ENCODE measurements at regions not wholly inside any gene's neighbourhood (a gene's known extent, or its start where the extent isn't known, plus 50 kb on each side); places are given as distances from the start of the nearest gene placed in this dataset.
"Not testable (repeated sequence)": the region's sequence is repeated elsewhere in the genome, so short reads cannot be mapped to it uniquely, and the experiment has no call there.

- not testable (repeated sequence) for DNase-seq (ENCODE audit: low spot score); ATAC-seq
Observed at GRCh38 chr2:132317026-132317680, 99.5 kb upstream of the GPR39 start.

DNA sequence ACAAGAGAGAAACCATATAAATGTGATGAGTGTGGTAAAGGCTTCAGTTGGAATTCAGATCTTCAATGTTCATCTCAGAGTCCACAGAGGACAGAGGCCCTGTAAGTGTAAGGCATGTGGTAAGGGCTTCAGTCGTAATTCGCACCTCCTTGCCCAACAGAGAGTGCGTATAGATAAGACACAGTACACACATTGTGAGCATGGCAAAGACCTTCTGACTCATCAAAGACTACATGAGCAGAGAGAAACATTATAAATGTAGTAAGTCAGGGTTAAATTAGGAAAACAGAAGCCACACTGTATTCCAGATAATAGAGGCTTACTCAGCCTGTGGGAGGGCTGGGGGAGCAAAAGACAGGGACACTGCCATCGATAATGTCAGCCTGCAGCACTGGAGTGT, 98.1 kb upstream of the GPR39 start:
- DNase-seq (ENCODE audit: low spot score); ATAC-seq: not testable (repeated sequence)

- not testable (repeated sequence) for DNase-seq (ENCODE audit: low spot score); ATAC-seq
Observed at GRCh38 chr2:132324005-132324404, 92.6 kb upstream of the GPR39 start.

DNA sequence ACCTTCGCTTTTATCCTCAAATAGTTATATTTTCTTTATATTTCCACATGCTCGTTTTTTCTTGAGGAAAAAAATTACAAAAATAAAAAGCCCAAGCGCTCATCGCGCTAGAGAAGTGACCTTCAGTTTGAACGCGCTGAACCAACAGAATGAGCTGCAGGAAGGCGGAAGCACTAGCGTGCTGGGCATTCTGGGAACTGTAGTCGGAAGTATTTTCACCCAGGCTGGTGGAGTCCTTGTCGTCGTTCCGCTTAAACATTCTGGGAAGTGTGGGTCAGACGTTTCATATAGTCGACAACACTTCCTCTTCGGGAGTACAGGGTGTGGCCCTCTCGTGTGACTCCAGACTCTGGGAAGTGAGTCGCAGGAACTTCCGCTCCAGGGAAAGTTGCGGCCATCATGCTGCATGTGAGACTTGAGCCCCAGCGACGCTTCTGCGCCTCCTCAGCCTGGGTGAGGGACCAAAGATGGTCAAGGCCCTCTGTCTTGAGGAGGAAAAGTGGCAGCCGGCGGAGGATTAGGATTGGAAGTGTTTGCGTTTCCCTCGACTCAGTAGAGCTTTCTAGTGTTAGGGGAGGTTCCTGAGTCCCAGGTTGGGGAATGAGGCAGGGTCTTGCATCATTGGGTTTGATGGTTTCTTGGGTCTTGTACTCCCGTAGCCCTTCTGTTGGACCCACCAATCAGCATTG, 84.1 kb upstream of the GPR39 start:
- not testable (repeated sequence) for ATAC-seq; DNase-seq (ENCODE audit: low spot score)

DNA sequence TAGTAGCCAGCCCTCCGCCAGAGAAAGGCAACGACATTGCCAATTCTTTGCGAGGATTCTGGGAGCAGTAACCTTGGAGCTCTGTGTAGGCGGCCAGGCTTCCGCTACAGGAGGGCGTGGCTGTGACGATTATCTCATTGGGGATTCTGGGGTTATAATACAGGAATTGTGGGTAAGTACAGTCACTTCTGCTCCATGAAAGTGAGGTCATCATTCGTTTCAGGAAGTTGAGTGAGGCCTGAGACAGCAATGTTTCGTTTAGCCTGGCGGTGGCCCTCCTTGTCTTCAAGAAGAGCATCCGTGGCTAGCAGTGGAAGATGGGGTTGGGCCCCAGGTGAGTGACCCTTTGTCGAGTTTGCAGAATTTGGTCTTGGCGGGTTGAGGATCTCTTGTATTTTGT, 79.5 kb upstream of the GPR39 start:
- ATAC-seq; DNase-seq (ENCODE audit: low spot score): not testable (repeated sequence)

DNA sequence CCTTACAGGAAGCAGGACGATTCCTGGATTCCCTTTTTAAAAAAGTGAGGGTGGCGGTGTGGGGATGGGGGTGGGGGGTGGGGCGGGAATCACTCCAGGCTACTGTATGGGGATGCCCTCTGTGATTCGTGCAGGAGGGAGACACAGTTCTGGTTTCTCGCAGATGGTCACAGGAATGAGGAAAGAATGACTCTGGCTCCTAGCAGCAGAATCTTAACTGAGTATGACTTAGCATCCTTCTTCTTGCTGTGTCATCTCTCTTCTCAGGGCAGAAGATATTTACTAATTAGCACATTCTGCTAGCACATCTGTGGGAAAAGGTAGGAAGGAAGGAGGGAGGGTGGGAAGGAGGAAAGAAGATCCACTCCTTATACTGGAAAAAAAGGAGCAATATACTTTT, 78.8 kb upstream of the GPR39 start:
- ATAC-seq; DNase-seq (ENCODE audit: low spot score): not testable (repeated sequence)

DNA sequence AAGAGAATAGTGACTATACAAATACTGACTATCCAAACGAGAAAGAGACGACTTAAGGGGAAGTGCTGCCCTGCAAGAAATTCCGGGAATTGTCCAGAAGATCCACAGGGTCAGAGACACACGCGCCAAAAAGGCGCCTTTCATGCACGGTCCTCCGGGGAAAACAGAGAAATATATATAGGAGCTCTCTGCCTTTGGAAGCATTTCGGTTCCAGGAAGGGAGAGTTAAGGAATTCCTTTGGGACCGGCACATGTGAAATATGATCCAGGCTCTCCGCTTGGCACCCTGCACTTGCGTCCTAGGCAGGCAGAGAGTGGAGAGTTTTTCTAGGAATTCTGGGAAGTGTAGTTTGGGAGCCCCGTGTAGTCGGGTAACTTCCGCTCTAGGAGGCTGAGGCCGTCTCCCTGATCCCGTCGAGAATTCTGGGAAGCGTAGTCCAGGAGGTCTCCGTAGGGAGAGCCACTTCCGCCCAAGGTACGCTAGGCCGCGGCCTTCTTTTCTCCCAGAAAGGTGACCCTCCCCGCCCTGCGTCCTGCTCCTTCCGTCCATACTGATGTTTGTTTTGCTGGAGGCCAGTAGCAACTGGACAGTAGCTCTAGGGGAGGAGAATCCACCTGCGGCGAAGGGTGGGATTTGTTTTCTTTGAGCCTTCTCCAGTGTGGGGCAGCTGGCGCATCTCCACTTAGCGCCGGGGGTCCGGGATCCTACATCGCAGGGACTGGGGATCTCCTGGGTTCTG, 69.4 kb upstream of the GPR39 start:
- ATAC-seq (peak; percentile 99), DNase-seq (ENCODE audit: low spot score) (peak; percentile 92)

- peak; percentile 49 for ATAC-seq
- not testable (repeated sequence) for DNase-seq (ENCODE audit: low spot score)
Observed at GRCh38 chr2:132349092-132349687, 67.4 kb upstream of the GPR39 start.

GRCh38 chr2:132351668-132352067, 64.9 kb upstream of the GPR39 start:
- DNase-seq (ENCODE audit: low spot score); ATAC-seq: not testable (repeated sequence)

GRCh38 chr2:132352481-132353001, 64.1 kb upstream of the GPR39 start:
- ATAC-seq (peak; percentile 90), DNase-seq (ENCODE audit: low spot score) (peak; percentile 55)

DNA sequence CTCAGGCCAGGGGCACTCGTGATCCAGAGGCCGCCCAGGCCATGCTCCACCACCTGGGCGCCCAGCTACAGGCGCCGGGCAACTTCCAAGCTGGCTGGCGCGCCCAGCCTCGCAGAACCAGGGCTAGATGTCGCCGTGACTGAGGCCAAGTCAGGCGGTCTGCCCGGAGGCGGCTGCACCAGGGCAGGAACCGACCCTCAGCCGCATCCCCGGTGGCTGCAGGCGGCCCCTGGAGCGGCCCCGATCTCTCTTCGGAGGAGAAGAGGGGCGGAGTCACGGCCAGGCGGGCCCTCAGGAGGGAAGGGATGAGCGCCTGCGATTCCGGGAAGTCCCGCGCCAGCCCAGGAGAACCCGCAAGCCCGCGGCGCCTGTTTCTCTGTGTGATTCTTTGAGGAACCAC, 63.2 kb upstream of the GPR39 start:
- ATAC-seq = peak; percentile 35
- DNase-seq (ENCODE audit: low spot score) = peak; percentile 50

- not testable (repeated sequence) for DNase-seq (ENCODE audit: low spot score); ATAC-seq
Observed at GRCh38 chr2:132360964-132361363, 55.6 kb upstream of the GPR39 start.

- not testable (repeated sequence) for ATAC-seq; DNase-seq (ENCODE audit: low spot score)
Observed at GRCh38 chr2:132361498-132361897, 55.1 kb upstream of the GPR39 start.

GRCh38 chr2:132363352-132363751, 53.3 kb upstream of the GPR39 start:
- ATAC-seq; DNase-seq (ENCODE audit: low spot score): not testable (repeated sequence)

GRCh38 chr2:132365963-132366362, 50.6 kb upstream of the GPR39 start:
- not testable (repeated sequence) for DNase-seq (ENCODE audit: low spot score); ATAC-seq

- DNase-seq (ENCODE audit: low spot score) (no peak), ATAC-seq (no peak)
Observed at GRCh38 chr2:132366421-132367180, 50.0 kb upstream of the GPR39 start.
